ENCODE measurements at regions not wholly inside any gene's neighbourhood (a gene's known extent, or its start where the extent isn't known, plus 50 kb on each side); places are given as distances from the start of the nearest gene placed in this dataset.

DNA sequence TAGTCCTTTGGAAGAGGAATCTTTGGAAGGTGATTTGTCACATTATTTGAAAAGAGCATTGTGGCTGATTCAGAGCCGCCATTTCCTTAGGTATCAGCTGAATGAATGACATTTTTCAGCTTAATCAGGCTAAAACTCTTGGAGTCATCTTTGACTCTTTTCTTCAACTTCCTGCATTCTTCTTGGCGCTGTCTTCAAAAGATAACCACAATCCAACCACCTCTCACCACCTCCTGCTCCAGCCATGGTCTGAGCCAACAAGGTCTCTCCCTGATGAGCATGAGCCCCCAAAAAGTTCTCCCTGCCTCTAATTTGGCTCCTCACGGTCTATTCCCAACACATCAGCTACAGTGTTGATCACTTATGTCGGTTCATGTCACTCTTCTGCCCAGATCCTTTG lies 297.6 kb upstream of the RUNX1 start:
- WGBS, 2 donors = 94% methylated on average over 4 of the region's 4 CpGs
- DNase-seq (ENCODE audit: low spot score in 2 of 2) = no peak
- TF ChIP-seq, protein P1, sequence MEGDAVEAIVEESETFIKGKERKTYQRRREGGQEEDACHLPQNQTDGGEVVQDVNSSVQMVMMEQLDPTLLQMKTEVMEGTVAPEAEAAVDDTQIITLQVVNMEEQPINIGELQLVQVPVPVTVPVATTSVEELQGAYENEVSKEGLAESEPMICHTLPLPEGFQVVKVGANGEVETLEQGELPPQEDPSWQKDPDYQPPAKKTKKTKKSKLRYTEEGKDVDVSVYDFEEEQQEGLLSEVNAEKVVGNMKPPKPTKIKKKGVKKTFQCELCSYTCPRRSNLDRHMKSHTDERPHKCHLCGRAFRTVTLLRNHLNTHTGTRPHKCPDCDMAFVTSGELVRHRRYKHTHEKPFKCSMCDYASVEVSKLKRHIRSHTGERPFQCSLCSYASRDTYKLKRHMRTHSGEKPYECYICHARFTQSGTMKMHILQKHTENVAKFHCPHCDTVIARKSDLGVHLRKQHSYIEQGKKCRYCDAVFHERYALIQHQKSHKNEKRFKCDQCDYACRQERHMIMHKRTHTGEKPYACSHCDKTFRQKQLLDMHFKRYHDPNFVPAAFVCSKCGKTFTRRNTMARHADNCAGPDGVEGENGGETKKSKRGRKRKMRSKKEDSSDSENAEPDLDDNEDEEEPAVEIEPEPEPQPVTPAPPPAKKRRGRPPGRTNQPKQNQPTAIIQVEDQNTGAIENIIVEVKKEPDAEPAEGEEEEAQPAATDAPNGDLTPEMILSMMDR (IDR thresholded peaks at IDR 0.05) = no peak
- TF ChIP-seq POLR2A (IDR thresholded peaks at IDR 0.05) = no peak
- intact Hi-C loops (cut with DNase I; ENCODE audit: low total_unique reads) = no loop called here
- H3K4me3 ChIP-seq (ENCODE audit: low read depth, poor library complexity, severe bottlenecking) = no peak overlapping the region

DNA sequence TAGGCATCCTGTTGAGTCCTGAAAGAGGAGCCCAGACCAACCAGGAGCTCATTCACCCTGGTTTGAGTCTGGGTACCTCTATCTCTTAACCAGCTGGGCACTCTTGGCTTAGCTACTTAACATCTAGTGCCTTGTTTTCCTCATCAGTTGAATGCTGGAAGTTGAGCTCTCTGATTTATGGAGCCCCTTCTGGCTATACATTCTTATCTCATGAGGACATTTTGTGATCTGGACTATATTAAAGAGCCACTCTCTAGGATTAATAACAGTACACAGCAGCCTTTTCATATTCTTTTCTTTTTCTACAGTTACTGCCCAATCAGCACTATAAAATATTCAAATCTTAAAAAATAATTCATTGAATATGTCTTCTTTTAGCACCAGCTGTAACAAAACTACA lies 296.9 kb upstream of the RUNX1 start:
- H3K4me3 ChIP-seq (ENCODE audit: low read depth, poor library complexity, severe bottlenecking) = no peak overlapping the region
- DNase-seq (ENCODE audit: low spot score in 2 of 2) = no peak
- TF ChIP-seq POLR2A (IDR thresholded peaks at IDR 0.05) = no peak
- intact Hi-C loops (cut with DNase I; ENCODE audit: low total_unique reads) = no loop called here

DNA sequence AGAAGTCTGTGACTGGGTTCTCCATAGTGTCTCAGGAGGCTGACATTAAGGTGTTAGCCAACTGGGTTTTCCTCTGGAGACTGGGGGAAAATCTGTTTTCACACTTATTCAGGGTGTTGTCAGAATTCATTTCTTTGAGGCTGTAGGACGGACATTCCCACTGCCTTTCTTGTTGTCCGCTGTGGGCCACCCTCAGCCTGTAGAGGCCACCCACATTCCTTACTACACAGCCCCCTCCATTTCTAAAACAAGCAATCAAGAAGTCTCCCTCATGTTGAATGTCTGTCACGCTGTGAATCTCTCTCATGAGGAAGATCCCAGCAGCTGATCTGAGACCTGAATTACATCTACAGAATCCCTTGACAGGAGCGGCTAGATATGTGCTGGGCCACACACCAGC lies 295.5 kb upstream of the RUNX1 start:
- no peak overlapping the region for H3K4me3 ChIP-seq (ENCODE audit: low read depth, poor library complexity, severe bottlenecking)
- DNase-seq (ENCODE audit: low spot score in 2 of 2) = no peak
- TF ChIP-seq POLR2A (IDR thresholded peaks at IDR 0.05) = no peak
- TF ChIP-seq, protein P1 (IDR thresholded peaks at IDR 0.05) = no peak
- WGBS, 2 donors = 93 to 98% methylated on average over 4 of the region's 4 CpGs
- intact Hi-C loops (cut with DNase I; ENCODE audit: low total_unique reads) = no loop called here

DNA sequence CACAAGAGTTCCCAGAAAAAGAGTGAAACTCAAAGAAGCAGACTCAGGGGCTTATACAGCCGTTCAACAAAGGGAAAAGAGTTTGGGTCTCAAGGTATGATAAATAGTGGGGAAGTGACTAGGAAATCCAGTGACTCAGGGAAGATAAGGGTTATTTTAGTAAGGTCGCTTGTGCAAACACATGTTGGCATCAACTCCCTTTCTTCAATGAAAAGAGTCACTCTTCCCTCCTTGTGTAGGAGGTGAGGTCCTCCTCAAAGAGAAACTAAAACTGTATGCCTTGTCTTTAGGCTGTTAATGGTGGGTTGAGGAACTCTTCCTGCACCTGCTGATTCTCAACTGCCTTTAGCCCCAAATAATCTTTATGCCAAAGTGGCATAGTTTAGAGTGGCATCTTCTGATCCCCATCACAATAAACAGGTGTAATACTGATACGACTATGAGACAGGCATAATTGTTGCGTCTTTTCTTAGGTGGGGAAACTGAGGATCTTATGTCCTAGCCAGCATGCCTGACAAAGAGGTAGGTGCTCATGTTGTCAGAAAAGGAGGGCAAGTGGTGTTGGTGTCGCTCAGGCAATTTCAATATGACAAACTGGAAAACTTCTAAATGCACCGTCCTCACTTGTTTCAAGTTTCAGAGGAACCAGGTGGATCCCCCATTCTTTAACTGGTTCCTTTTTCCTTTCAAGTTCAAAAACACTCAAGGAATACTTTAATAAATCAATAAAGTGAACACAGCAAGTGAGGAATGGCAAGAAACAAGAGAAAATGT lies 294.1 kb upstream of the RUNX1 start:
- no peak overlapping the region for H3K4me3 ChIP-seq (ENCODE audit: low read depth, poor library complexity, severe bottlenecking)
- no peak for DNase-seq (ENCODE audit: low spot score in 2 of 2)
- intact Hi-C loops (cut with DNase I; ENCODE audit: low total_unique reads) = no loop called here
- WGBS, 2 donors = 77 to 85% methylated on average over 6 of the region's 6 CpGs
- TF ChIP-seq, protein P1 (IDR thresholded peaks at IDR 0.05) = no peak
- no peak for TF ChIP-seq POLR2A (IDR thresholded peaks at IDR 0.05)

DNA sequence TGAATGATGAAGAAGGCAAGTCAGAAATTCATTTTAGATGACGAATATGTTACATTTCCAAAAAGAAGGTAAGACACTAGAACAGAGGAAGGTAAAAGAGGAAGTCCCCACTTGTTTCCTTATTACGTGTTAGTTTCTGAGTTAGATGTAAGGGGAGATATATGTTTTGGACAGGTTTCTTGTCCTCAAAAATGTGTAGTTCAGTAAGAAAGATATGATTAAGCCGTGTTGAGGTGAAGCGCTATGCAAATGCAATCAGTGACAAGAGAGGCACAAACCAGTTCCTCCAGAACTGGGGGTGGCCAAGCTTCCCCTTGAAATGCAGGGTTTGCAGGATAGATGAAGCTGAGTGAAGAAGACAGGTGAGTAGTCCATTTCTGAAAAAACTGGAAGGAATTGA lies 293.3 kb upstream of the RUNX1 start:
- H3K4me3 ChIP-seq (ENCODE audit: low read depth, poor library complexity, severe bottlenecking) = no peak overlapping the region
- TF ChIP-seq, protein P1 (IDR thresholded peaks at IDR 0.05) = no peak
- no peak for TF ChIP-seq POLR2A (IDR thresholded peaks at IDR 0.05)
- intact Hi-C loops (cut with DNase I; ENCODE audit: low total_unique reads) = no loop called here
- 60 to 64% methylated on average over 4 of the region's 4 CpGs for WGBS, 2 donors
- DNase-seq (ENCODE audit: low spot score in 2 of 2) = no peak

DNA sequence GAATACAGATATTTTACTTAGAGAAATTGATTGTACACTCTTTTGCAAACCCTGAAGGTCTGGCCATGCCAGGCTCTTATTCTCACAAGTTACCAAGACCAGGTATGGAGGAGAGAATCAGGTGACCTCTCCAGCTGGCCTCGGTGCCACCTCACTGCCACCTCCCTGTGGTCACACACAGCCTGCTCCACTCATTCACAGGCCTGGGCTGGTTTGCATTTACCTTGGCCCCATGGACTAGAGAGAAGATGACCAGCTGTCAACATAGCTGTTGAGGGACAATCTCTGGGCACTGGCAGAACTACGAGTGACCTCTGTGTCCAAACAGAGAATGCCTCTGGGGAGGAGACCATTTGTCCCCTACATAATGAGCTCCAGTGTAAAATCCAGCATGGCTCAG lies 291.2 kb upstream of the RUNX1 start:
- no peak overlapping the region for H3K4me3 ChIP-seq (ENCODE audit: low read depth, poor library complexity, severe bottlenecking)
- TF ChIP-seq, protein P1 (IDR thresholded peaks at IDR 0.05) = no peak
- no peak for TF ChIP-seq POLR2A (IDR thresholded peaks at IDR 0.05)
- 79 to 83% methylated on average over 2 of the region's 2 CpGs for WGBS, 2 donors
- no peak for DNase-seq (ENCODE audit: low spot score in 2 of 2)
- intact Hi-C loops (cut with DNase I; ENCODE audit: low total_unique reads) = no loop called here
